HUES48 (cell line): ENCODE measurements at regions not wholly inside any gene's neighbourhood (a gene's known extent, or its start where the extent isn't known, plus 50 kb on each side); places are given as distances from the start of the nearest gene placed in this dataset.

Source experiments
- H3K27ac ChIP-seq: one replicate; pipeline ENCODE4 v1.7.0; 2013; ENCODE audit warnings: low read depth, low read length, inconsistent platforms
- H3K27me3 ChIP-seq: 2 replicates; pipeline ENCODE4 v1.6.1; 2013; ENCODE audit warnings: mild to moderate bottlenecking, low read length; ENCODE audit not compliant: control insufficient read depth, insufficient read depth
- H3K36me3 ChIP-seq: 2 replicates; pipeline ENCODE4 v1.6.1; 2013; ENCODE audit warnings: low read length; ENCODE audit not compliant: control insufficient read depth, insufficient read depth
- H3K4me1 ChIP-seq: 2 replicates; pipeline ENCODE4 v1.6.1; 2013; ENCODE audit warnings: mild to moderate bottlenecking, low read length; ENCODE audit not compliant: control insufficient read depth, insufficient read depth
- H3K4me3 ChIP-seq: 2 replicates; pipeline ENCODE4 v1.5.1; 2013; ENCODE audit warnings: mild to moderate bottlenecking, low read depth, low read length
- H3K9ac ChIP-seq: 2 replicates; pipeline ENCODE4 v1.6.1; 2013; ENCODE audit warnings: mild to moderate bottlenecking, low read depth, low read length, moderate library complexity
- H3K9me3 ChIP-seq: 2 replicates; pipeline ENCODE4 v1.6.1; 2013; ENCODE audit warnings: low read length; ENCODE audit not compliant: control insufficient read depth, insufficient read depth

DNA sequence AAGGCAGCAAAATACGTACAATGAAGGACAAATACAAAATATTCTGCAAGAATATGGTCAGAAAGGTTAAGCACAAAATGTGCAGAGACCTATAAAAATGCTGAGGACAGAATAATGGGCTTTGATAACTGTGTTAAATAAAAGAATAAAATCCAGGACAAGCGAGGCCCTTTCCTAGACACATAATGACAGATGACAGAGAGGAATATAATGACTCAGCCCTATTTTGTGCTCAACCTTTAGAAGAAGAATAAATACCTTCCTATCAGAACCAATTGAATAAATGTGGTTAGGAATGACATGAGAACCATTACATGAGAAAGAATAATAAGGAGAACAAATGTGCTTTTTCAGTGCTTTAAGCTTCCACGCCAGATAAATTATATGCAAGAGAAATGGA is 178.0 kb downstream of the TEX13C start:
- Histone ChIP-seq H3K4me3 (no peak overlapping the region), H3K27me3 (no peaks in the 10 kb centered on the region), H3K9me3 (no peaks in the 10 kb centered on the region), H3K9ac (no peak overlapping the region), H3K4me1 (0 out of 2 replicates have a peak, but pooled peaks cover 1% of the 10 kb centered on the region), H3K36me3 (no peaks in the 10 kb centered on the region), H3K27ac (no peak overlapping the region)

DNA sequence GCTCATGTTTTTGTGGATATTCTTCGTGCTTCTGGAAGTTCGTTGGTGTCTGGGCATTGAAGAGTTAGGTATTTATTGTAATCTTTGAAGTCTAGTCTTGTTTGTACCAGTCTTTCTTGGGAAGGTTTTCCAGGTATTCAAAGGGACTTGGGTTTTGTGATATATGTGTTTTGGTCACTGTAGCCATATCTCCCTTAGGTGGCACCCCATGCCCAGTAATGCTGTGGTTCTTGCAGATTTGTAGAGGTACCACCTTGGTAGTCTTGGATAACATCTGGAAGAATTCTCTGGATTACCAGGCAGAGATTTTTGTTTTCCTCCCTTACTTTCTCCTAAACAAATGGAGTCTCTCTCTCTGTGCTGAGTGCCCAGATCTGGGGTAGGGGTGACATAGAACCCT is 184.1 kb downstream of the TEX13C start:
- H3K9ac ChIP-seq, result no peak overlapping the region
- no peaks in the 10 kb centered on the region for H3K4me1 ChIP-seq
- no peak overlapping the region for H3K4me3 ChIP-seq
- no peak overlapping the region for H3K27ac ChIP-seq
- H3K9me3 ChIP-seq, result no peaks in the 10 kb centered on the region
- no peaks in the 10 kb centered on the region for H3K36me3 ChIP-seq
- no peaks in the 10 kb centered on the region; the same call in 1 of the 2 replicates for H3K27me3 ChIP-seq

DNA sequence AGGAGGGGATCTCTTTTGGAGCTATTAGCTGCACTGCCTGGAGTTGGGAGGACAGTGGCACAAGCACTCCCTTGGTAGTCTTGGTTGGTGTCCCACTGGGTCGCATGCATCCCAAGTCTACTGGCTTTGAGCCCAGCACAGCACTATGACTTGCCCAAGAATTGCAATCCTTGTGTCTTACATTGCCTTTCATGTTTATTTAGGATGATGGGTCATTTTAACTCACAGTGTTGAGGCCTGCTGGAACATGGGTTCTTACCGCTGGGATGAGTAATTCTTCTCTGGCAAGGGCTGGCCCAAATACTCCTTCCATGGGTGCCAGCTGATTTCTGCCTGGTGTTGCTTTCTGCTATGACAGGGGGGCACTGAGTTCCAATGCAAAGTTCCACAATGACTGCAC is 185.5 kb downstream of the TEX13C start:
- Histone ChIP-seq H3K9me3 (no peaks in the 10 kb centered on the region), H3K4me3 (no peak overlapping the region), H3K9ac (no peak overlapping the region), H3K27ac (no peak overlapping the region), H3K36me3 (no peaks in the 10 kb centered on the region), H3K27me3 (no peaks in the 10 kb centered on the region; the same call in 1 of the 2 replicates), H3K4me1 (no peaks in the 10 kb centered on the region)

DNA sequence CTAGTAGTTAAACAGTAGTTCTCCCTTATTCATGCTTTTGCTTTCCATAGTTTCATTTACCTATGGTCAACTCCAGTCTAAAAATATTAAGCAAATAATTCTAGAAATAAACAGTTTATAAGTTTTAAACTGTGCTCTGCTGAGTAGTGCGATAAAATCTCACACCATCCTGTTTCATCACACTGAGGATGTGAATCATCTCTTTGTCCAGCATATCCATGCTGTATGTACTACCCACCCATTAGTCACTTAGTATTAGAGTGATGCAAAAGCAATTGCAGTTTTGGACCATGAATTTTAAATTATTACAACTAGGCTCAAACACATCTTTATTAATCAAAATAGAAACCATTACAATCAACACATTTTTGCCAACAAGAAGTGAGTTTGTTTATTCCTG is 187.4 kb downstream of the TEX13C start:
- Histone ChIP-seq H3K27ac (no peak overlapping the region), H3K27me3 (no peaks in the 10 kb centered on the region; the same call in 1 of the 2 replicates), H3K9me3 (no peaks in the 10 kb centered on the region), H3K36me3 (no peaks in the 10 kb centered on the region), H3K9ac (no peak overlapping the region), H3K4me1 (no peaks in the 10 kb centered on the region), H3K4me3 (no peak overlapping the region)

DNA sequence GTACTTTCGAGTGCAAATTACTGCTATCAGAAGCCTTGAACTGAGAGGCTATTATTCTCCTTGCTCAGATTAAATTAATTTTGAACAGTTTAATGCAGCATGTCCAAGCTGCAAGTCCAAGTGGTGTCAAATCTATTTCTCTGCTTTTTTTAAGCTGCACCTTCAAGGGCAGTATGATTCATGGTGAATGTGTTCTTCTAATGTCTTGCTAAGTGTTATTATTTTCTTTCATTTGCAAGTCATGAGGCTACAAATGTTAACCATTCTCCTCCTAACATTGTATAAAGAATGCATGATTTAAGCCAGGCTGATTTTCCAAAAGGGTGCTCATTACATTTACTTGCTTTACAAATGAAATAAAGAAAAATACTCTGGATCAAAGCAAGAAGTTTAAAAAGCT is 200.4 kb downstream of the TEX13C start:
- no peak overlapping the region for H3K27ac ChIP-seq
- no peaks in the 10 kb centered on the region for H3K9me3 ChIP-seq
- H3K9ac ChIP-seq, result no peak overlapping the region

DNA sequence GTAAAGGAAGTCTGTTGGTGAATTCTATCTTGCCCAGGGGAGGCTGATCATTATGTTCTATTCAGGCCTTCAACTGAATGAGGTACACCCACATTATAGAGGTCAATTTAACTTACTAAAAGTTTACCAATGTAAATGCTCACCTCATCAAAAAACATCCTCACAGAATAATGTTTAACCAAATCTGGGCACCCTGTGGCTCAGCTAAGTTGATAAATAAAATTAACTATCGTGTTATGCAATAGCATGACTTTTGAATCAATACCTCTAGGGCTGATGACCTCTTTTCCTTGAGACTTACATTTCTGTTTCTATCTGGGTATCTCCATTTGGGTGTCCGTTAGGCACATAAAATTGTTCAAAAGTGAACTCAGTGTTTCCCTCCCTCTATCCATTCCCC is 203.1 kb downstream of the TEX13C start:
- Histone ChIP-seq H3K9ac (no peak overlapping the region), H3K27me3 (no peaks in the 10 kb centered on the region; the same call in 1 of the 2 replicates), H3K4me3 (no peak overlapping the region), H3K36me3 (no peaks in the 10 kb centered on the region), H3K27ac (no peak overlapping the region), H3K9me3 (no peaks in the 10 kb centered on the region), H3K4me1 (peaks cover 17% of the 10 kb centered on the region; the same call in 1 of the 2 replicates)

More for the DNA sequence above, 200.4 kb downstream of the TEX13C start:
- Histone ChIP-seq H3K4me3 (no peak overlapping the region), H3K36me3 (no peaks in the 10 kb centered on the region), H3K4me1 (peaks cover 17% of the 10 kb centered on the region; the same call in 1 of the 2 replicates), H3K27me3 (no peaks in the 10 kb centered on the region; the same call in 1 of the 2 replicates)

DNA sequence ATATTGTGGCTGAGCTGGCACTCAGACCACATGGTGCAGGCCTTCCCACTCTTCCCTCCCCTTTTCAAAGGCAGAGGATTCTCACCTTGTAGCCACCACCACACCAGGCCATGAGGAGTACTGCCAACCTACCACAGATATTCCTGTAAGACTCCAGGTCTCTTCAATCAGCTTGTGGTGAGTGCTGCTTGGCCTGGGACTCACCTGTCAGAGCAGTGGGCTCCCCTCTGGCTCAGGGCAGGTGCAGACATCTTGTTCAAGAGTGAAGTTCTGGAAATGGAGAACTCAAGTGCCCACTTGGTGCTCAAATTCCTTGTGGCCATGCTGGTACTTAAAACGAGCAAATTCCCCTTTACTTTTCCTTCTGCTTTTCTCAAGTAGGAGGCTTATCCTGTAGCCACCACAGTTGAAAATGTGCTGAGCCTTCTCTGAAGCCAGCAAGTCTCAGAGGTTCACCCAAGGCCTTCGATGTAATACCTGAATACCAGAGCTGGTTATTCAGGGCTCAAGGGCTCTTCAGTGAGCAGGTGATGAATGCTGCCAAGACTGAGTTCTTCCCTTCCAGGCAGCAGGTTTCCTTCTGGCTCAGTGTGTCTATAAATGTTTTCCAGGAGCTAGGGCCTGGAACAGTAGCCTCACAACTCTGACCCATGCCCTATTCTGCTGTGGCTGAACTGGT is 212.9 kb downstream of the TEX13C start:
- no peaks in the 10 kb centered on the region for H3K27me3 ChIP-seq
- H3K4me1 ChIP-seq, result no peaks in the 10 kb centered on the region
- no peak overlapping the region for H3K27ac ChIP-seq
- no peak overlapping the region for H3K4me3 ChIP-seq
- H3K9ac ChIP-seq, result no peak overlapping the region
- no peaks in the 10 kb centered on the region for H3K36me3 ChIP-seq
- no peaks in the 10 kb centered on the region; the same call in 1 of the 2 replicates for H3K9me3 ChIP-seq

DNA sequence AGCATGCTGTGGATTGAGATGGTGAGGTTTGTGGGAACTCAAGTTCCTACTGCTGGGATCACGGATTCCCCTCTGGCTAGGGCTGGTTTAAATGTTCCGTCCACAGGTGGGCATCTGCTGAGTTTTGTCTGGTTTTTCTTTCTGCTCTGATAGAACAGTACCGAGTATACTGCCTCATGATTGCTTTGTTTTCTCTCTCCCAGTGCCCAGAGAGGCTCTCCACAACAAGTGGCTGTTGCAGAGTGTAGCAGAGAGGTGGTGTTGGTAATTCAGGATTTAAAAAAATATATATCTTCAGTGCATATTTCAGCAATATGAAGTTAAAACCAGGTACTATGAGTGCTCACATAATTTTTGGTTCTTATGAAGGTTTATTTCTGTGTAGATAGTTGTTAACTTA is 213.7 kb downstream of the TEX13C start:
- Histone ChIP-seq H3K4me1 (no peaks in the 10 kb centered on the region), H3K27ac (no peak overlapping the region), H3K9ac (no peak overlapping the region), H3K9me3 (no peaks in the 10 kb centered on the region; the same call in 1 of the 2 replicates), H3K27me3 (no peaks in the 10 kb centered on the region), H3K4me3 (no peak overlapping the region), H3K36me3 (no peaks in the 10 kb centered on the region)

DNA sequence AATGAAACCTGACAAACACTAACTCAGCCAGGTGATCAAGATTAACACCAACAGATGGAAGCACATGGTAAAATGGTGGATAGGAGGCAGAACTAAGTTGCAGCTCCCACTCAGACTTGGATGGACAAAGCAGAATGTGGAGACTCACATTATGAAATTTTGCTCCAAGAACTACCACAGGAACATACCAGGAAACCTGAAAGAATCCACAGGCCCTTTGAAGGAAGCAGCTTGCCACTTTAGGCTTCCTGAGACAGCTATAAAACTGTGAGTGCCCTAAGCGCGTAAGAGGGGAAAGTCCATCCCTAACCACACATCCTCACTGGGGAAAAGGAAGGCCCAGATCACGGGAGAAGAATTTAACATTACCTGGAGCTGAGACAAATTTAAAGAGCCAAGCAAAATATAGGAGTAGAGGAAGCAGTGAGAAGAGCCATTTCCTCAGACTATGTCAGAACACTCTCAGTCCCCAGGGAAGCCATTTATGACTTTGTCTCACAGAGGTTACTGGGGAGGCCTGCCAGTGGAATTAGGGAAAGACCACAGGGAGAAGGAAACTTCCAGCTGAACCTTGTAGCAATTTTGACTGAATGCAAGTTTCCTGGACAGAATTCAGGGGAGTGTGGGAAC is 224.5 kb downstream of the TEX13C start:
- Histone ChIP-seq H3K9me3 (peaks cover 9% of the 10 kb centered on the region), H3K36me3 (no peaks in the 10 kb centered on the region), H3K4me3 (no peak overlapping the region), H3K9ac (no peak overlapping the region), H3K27ac (no peak overlapping the region), H3K4me1 (no peaks in the 10 kb centered on the region), H3K27me3 (no peaks in the 10 kb centered on the region)

DNA sequence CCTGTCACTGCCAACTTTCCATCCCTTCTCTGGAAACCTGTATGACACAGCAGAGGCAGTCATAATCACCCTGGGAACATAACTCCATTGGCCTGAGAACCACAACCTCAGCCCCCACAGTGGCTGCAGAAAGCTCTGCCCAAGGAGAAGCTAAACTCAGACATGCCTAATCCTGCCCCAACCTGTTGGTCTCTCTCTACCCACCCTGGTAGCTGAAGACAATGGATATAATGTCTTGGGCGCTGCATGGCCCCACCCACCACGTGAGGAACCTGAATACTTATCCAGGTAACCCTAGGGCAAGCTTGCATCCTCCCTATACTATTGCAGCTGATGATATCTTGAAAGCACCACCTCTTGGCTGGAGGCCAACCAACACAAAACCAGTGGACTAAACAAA is 225.2 kb downstream of the TEX13C start:
- Histone ChIP-seq H3K4me3 (no peak overlapping the region), H3K27ac (no peak overlapping the region), H3K36me3 (no peaks in the 10 kb centered on the region), H3K9me3 (peaks cover 9% of the 10 kb centered on the region), H3K4me1 (no peaks in the 10 kb centered on the region), H3K9ac (no peak overlapping the region), H3K27me3 (no peaks in the 10 kb centered on the region)

DNA sequence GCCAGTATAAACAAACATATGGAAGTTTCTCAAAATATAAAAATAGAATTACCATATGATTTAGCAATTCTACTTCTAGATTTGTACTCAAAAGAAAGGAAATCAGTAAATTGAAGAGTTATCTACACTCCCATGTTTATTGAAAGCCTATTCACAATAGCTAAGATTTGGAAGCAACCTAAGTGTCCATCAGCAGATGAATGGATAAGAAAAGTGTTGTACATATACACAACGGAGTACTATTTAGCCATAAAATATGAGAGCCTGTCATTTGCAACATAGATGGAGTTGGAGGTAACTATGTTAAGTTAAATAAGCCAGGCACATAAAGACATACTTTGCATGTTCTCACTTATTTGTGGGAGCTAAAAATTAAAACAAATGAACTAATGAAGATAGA is 257.8 kb downstream of the TEX13C start:
- Histone ChIP-seq H3K27ac (no peak overlapping the region), H3K9me3 (no peaks in the 10 kb centered on the region; the same call in 1 of the 2 replicates), H3K36me3 (no peaks in the 10 kb centered on the region), H3K4me1 (no peaks in the 10 kb centered on the region), H3K27me3 (no peaks in the 10 kb centered on the region), H3K9ac (no peak overlapping the region), H3K4me3 (no peak overlapping the region)
